ENCODE measurements at regions not wholly inside any gene's neighbourhood (a gene's known extent, or its start where the extent isn't known, plus 50 kb on each side); places are given as distances from the start of the nearest gene placed in this dataset.

DNA sequence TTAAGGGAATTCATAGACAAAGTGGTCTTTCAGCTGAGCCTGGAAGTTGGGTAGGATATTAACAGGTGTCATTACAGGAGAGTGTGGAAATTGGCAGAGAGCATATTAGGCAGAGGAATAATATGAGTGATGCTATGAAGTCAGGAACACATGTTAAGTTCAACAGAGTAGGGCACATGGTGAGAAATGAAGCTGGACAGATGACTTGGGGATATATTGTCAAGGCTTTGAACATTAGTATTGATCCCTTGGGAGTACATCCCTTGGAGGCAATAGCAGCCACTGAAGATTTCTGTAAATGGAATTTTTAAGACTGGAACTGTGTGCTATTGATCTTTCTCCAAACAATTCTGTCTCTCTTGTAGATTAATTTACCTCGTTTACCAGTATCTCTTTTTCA is 170.7 kb downstream of the SCG2 start:
- in situ Hi-C loops (cut with MboI; ENCODE audit: low sequenced_read_pairs) = no loop called here
- no peak overlapping the region for H2BK15ac ChIP-seq (ENCODE audit: low read depth, low read length)
- H3K4me2 ChIP-seq (ENCODE audit: low read depth, low read length) = no peak overlapping the region

More for the DNA sequence above, 170.7 kb downstream of the SCG2 start:
- Histone ChIP-seq H3K27me3 (ENCODE audit: control insufficient read depth, insufficient read depth, low read length) (no peaks in the 10 kb centered on the region), H3K36me3 (ENCODE audit: control insufficient read depth, insufficient read depth, low read length) (no peaks in the 10 kb centered on the region), H3K4me3 (ENCODE audit: insufficient read depth, low read depth, low read length) (no peak overlapping the region), H3K27ac (ENCODE audit: insufficient read depth, low read length) (no peak overlapping the region), H3K14ac (replicated peaks; ENCODE audit: low read depth, low read length) (no peak overlapping the region), H3K23ac (ENCODE audit: low read depth, low read length) (no peak overlapping the region), H3K9ac (ENCODE audit: low read depth, low read length) (no peak overlapping the region), H4K91ac (ENCODE audit: insufficient read depth, low read depth, low read length) (no peak overlapping the region), H2BK5ac (ENCODE audit: low read depth, low read length, poor library complexity, severe bottlenecking) (no peak overlapping the region), H4K20me1 (ENCODE audit: insufficient read depth, low read length) (no peaks in the 10 kb centered on the region), H2BK20ac (ENCODE audit: low read depth, low read length) (no peak overlapping the region), H3K4ac (ENCODE audit: low read depth, low read length) (no peak overlapping the region), H4K8ac (ENCODE audit: low read depth in 2 of 2, low read length in 2 of 2) (no peak overlapping the region), H3K79me1 (ENCODE audit: low read depth in 1 of 2, low read length in 2 of 2) (no peaks in the 10 kb centered on the region), H3K4me1 (ENCODE audit: control insufficient read depth, insufficient read depth, low read length) (no peaks in the 10 kb centered on the region), H2AK5ac (ENCODE audit: low read depth, low read length) (no peak overlapping the region), H3K18ac (ENCODE audit: low read depth, low read length) (no peak overlapping the region), H2AK9ac (replicated peaks; ENCODE audit: low read depth, low read length, poor library complexity) (no peak overlapping the region), H2AFZ (replicated peaks; ENCODE audit: low read length, poor library complexity) (no peak overlapping the region), H3K9me1 (ENCODE audit: insufficient read depth, low read length) (no peaks in the 10 kb centered on the region), H2BK120ac (ENCODE audit: low read depth, low read length) (no peak overlapping the region), H3K56ac (ENCODE audit: extremely low read depth, insufficient read depth, low read length) (no peak overlapping the region), H4K5ac (ENCODE audit: low read depth, low read length) (no peak overlapping the region), H3K9me3 (ENCODE audit: control insufficient read depth, insufficient read depth, low read length) (no peaks in the 10 kb centered on the region)
- TF ChIP-seq, protein P1, sequence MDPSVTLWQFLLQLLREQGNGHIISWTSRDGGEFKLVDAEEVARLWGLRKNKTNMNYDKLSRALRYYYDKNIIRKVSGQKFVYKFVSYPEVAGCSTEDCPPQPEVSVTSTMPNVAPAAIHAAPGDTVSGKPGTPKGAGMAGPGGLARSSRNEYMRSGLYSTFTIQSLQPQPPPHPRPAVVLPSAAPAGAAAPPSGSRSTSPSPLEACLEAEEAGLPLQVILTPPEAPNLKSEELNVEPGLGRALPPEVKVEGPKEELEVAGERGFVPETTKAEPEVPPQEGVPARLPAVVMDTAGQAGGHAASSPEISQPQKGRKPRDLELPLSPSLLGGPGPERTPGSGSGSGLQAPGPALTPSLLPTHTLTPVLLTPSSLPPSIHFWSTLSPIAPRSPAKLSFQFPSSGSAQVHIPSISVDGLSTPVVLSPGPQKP (IDR thresholded peaks at IDR 0.05; ENCODE audit: borderline replicate concordance, low read depth, low read length) = no peak
- TF ChIP-seq BHLHE40 (IDR thresholded peaks at IDR 0.05; ENCODE audit: low read depth, low read length) (no peak), RCOR1 (IDR thresholded peaks at IDR 0.05; ENCODE audit: insufficient replicate concordance, low read length) (no peak), MAZ (IDR thresholded peaks at IDR 0.05; ENCODE audit: borderline replicate concordance, low read depth, low read length) (no peak), MXI1 (IDR thresholded peaks at IDR 0.05; ENCODE audit: borderline replicate concordance, low read depth, low read length) (no peak), CEBPB (IDR thresholded peaks at IDR 0.05; ENCODE audit: low read depth, low read length) (no peak), CHD1 (IDR thresholded peaks at IDR 0.05; ENCODE audit: low read depth, low read length) (no peak), RFX5 (IDR thresholded peaks at IDR 0.05; ENCODE audit: low read depth, low read length) (no peak)
- TF ChIP-seq, protein P2, sequence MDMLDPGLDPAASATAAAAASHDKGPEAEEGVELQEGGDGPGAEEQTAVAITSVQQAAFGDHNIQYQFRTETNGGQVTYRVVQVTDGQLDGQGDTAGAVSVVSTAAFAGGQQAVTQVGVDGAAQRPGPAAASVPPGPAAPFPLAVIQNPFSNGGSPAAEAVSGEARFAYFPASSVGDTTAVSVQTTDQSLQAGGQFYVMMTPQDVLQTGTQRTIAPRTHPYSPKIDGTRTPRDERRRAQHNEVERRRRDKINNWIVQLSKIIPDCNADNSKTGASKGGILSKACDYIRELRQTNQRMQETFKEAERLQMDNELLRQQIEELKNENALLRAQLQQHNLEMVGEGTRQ (IDR thresholded peaks at IDR 0.05; ENCODE audit: low read depth, low read length) = no peak
- TF ChIP-seq, protein P3, sequence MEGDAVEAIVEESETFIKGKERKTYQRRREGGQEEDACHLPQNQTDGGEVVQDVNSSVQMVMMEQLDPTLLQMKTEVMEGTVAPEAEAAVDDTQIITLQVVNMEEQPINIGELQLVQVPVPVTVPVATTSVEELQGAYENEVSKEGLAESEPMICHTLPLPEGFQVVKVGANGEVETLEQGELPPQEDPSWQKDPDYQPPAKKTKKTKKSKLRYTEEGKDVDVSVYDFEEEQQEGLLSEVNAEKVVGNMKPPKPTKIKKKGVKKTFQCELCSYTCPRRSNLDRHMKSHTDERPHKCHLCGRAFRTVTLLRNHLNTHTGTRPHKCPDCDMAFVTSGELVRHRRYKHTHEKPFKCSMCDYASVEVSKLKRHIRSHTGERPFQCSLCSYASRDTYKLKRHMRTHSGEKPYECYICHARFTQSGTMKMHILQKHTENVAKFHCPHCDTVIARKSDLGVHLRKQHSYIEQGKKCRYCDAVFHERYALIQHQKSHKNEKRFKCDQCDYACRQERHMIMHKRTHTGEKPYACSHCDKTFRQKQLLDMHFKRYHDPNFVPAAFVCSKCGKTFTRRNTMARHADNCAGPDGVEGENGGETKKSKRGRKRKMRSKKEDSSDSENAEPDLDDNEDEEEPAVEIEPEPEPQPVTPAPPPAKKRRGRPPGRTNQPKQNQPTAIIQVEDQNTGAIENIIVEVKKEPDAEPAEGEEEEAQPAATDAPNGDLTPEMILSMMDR (conservative IDR thresholded peaks at IDR 0.05; ENCODE audit: low read depth, low read length) = no peak
- ChIA-PET CTCF (no interaction called here), POLR2A (ENCODE audit: unreplicated experiment) (no interaction called here)
- dilution Hi-C loops (cut with HindIII; ENCODE audit: low sequenced_read_pairs, unreplicated experiment) = no loop called here
- intact Hi-C loops (cut with micrococcal nuclease) = no loop called here
- BruUV-seq (replicated peaks) = no TSS peak
- ATAC-seq (ENCODE audit: low read depth) (no peak), DNase-seq (no peak)
- WGBS, 2 experiments (ENCODE audit: extremely low coverage in 2 of 2, insufficient read length in 1 of 2) = no CpG with 5 or more reads among the region's 1 CpG

All from IMR-90 (cell line).